ENCODE measurements at regions not wholly inside any gene's neighbourhood (a gene's known extent, or its start where the extent isn't known, plus 50 kb on each side); places are given as distances from the start of the nearest gene placed in this dataset.

DNA sequence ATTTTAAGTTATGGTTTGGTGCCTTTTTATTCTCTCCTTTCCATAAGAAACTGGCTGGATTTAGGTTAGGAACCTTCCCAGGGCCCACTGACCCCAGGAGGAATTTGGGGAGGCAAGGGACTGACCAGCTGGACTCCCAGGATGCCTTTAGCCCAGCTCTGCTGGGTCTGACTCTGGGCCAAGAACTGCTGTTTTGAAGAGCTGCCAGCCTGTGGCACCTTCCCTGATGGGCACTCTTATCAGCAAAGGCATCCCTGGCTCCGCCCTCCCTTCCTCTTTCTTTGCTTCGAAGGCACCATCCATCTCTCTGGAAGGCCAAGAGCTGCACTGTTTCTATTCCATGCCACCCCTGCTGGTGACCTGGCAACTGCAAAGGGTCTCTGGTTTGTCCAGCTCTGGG lies 174.7 kb downstream of the POU4F1 start:
- H3K9me3 ChIP-seq (ENCODE audit: control insufficient read depth, insufficient read depth, low read depth, low read length): no peaks in the 10 kb centered on the region
- no peaks in the 10 kb centered on the region for H3K79me2 ChIP-seq (ENCODE audit: control insufficient read depth, insufficient read depth, low read length)
- DNase-seq (ENCODE audit: low read depth in 2 of 2): no peak
- no peaks in the 10 kb centered on the region for H4K20me1 ChIP-seq (ENCODE audit: control insufficient read depth, extremely low read depth, insufficient read depth, low read length)
- no peak overlapping the region for H3K4me2 ChIP-seq (ENCODE audit: extremely low read depth, insufficient read depth, low read length)
- H3K4me1 ChIP-seq (ENCODE audit: control insufficient read depth, extremely low read depth, insufficient read depth, low read length): no peaks in the 10 kb centered on the region
- no peak overlapping the region for H3K9ac ChIP-seq (ENCODE audit: insufficient read depth, low read length)
- no peak overlapping the region for H3K4me3 ChIP-seq (replicated peaks in 1 of 4; ENCODE audit: control extremely low read depth in 1 of 4, insufficient read depth in 1 of 4, low read depth in 3 of 4, low read length in 4 of 4)
- H3K36me3 ChIP-seq (ENCODE audit: control insufficient read depth, insufficient read depth, low read length): no peaks in the 10 kb centered on the region
- H3K27ac ChIP-seq (ENCODE audit: insufficient read depth, low read length): no peak overlapping the region
- no peaks in the 10 kb centered on the region for H3K27me3 ChIP-seq (ENCODE audit: control insufficient read depth, insufficient read depth, low read length)
- TF ChIP-seq, protein P1, sequence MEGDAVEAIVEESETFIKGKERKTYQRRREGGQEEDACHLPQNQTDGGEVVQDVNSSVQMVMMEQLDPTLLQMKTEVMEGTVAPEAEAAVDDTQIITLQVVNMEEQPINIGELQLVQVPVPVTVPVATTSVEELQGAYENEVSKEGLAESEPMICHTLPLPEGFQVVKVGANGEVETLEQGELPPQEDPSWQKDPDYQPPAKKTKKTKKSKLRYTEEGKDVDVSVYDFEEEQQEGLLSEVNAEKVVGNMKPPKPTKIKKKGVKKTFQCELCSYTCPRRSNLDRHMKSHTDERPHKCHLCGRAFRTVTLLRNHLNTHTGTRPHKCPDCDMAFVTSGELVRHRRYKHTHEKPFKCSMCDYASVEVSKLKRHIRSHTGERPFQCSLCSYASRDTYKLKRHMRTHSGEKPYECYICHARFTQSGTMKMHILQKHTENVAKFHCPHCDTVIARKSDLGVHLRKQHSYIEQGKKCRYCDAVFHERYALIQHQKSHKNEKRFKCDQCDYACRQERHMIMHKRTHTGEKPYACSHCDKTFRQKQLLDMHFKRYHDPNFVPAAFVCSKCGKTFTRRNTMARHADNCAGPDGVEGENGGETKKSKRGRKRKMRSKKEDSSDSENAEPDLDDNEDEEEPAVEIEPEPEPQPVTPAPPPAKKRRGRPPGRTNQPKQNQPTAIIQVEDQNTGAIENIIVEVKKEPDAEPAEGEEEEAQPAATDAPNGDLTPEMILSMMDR (conservative IDR thresholded peaks at IDR 0.05 in 1 of 2, IDR thresholded peaks at IDR 0.05 in 1 of 2; ENCODE audit: low read depth in 1 of 2, low read length in 2 of 2): no peak
- TF ChIP-seq EZH2 (IDR thresholded peaks at IDR 0.05; ENCODE audit: low read length, missing control alignments): no peak
- H2AFZ ChIP-seq (ENCODE audit: low read length): no peak overlapping the region

DNA sequence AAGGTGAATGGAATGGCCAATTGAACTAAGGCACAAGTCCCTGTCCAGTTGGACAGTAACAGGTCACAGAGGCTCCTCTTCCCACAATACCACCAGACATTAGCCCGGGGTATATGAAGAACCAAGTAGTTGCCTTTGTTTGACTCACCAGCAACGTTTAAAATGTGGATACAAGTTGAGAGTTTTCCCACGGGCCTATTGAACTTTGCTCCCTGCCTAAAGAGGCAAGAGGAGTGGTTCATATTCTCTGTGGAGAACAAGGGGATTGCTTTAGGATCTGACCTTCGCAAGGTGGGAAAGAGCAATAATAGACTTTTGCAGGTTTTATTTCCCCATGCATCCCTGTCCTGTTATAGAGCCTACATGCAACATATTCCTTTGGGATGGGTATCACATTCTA lies 177.2 kb downstream of the POU4F1 start:
- Histone ChIP-seq H3K79me2 (ENCODE audit: control insufficient read depth, insufficient read depth, low read length) (no peaks in the 10 kb centered on the region), H3K4me1 (ENCODE audit: control insufficient read depth, extremely low read depth, insufficient read depth, low read length) (no peaks in the 10 kb centered on the region), H3K4me2 (ENCODE audit: extremely low read depth, insufficient read depth, low read length) (no peak overlapping the region), H4K20me1 (ENCODE audit: control insufficient read depth, extremely low read depth, insufficient read depth, low read length) (no peaks in the 10 kb centered on the region), H3K27me3 (ENCODE audit: control insufficient read depth, insufficient read depth, low read length) (no peaks in the 10 kb centered on the region), H3K9me3 (ENCODE audit: control insufficient read depth, insufficient read depth, low read depth, low read length) (no peaks in the 10 kb centered on the region), H3K4me3 (replicated peaks in 1 of 4; ENCODE audit: control extremely low read depth in 1 of 4, insufficient read depth in 1 of 4, low read depth in 3 of 4, low read length in 4 of 4) (no peak overlapping the region), H2AFZ (ENCODE audit: low read length) (no peak overlapping the region), H3K9ac (ENCODE audit: insufficient read depth, low read length) (no peak overlapping the region), H3K36me3 (ENCODE audit: control insufficient read depth, insufficient read depth, low read length) (no peaks in the 10 kb centered on the region), H3K27ac (ENCODE audit: insufficient read depth, low read length) (no peak overlapping the region)
- no peak for DNase-seq (ENCODE audit: low read depth in 2 of 2)
- TF ChIP-seq, protein P1 (conservative IDR thresholded peaks at IDR 0.05 in 1 of 2, IDR thresholded peaks at IDR 0.05 in 1 of 2; ENCODE audit: low read depth in 1 of 2, low read length in 2 of 2): no peak
- no peak for TF ChIP-seq EZH2 (IDR thresholded peaks at IDR 0.05; ENCODE audit: low read length, missing control alignments)

DNA sequence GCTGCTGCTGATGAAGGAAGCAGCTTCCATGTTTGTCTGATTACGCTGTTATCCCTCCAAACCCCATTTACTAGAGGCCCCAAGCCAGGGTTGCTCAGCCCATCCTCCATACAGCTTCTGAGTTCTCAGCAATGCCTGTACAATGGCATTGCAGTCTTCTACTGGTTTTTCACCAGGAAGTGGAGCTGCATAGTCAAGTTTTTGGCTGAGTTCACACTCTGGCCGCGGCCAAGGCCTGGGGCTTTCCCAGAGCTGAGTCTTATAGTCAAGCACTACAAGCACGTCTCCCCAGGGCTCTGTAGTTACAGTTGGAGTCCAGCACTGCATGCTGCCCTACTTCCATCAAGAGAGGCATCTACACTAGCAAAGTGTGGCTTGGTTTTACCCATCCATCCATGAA lies 182.5 kb downstream of the POU4F1 start:
- Histone ChIP-seq H3K79me2 (ENCODE audit: control insufficient read depth, insufficient read depth, low read length) (no peaks in the 10 kb centered on the region), H3K27me3 (ENCODE audit: control insufficient read depth, insufficient read depth, low read length) (no peaks in the 10 kb centered on the region), H3K4me1 (ENCODE audit: control insufficient read depth, extremely low read depth, insufficient read depth, low read length) (no peaks in the 10 kb centered on the region), H3K4me3 (replicated peaks in 1 of 4; ENCODE audit: control extremely low read depth in 1 of 4, insufficient read depth in 1 of 4, low read depth in 3 of 4, low read length in 4 of 4) (no peak overlapping the region), H3K9ac (ENCODE audit: insufficient read depth, low read length) (no peak overlapping the region), H3K9me3 (ENCODE audit: control insufficient read depth, insufficient read depth, low read depth, low read length) (no peaks in the 10 kb centered on the region), H3K4me2 (ENCODE audit: extremely low read depth, insufficient read depth, low read length) (no peak overlapping the region), H3K36me3 (ENCODE audit: control insufficient read depth, insufficient read depth, low read length) (no peaks in the 10 kb centered on the region), H4K20me1 (ENCODE audit: control insufficient read depth, extremely low read depth, insufficient read depth, low read length) (no peaks in the 10 kb centered on the region), H3K27ac (ENCODE audit: insufficient read depth, low read length) (no peak overlapping the region), H2AFZ (ENCODE audit: low read length) (no peak overlapping the region)
- TF ChIP-seq, protein P1 (conservative IDR thresholded peaks at IDR 0.05 in 1 of 2, IDR thresholded peaks at IDR 0.05 in 1 of 2; ENCODE audit: low read depth in 1 of 2, low read length in 2 of 2): no peak
- TF ChIP-seq EZH2 (IDR thresholded peaks at IDR 0.05; ENCODE audit: low read length, missing control alignments): no peak
- DNase-seq (ENCODE audit: low read depth in 2 of 2): no peak

Data from fibroblast of lung (primary cell).